HUDEP-2 (cell line): ENCODE measurements at regions not wholly inside any gene's neighbourhood (a gene's known extent, or its start where the extent isn't known, plus 50 kb on each side); places are given as distances from the start of the nearest gene placed in this dataset.

Experiments used
- DNase-seq, 76 experiments: peaks; one replicate each; lab custom pipeline; 2025; ENCODE audit not compliant: unreplicated experiment in 76 of 76; lab: John Stamatoyannopoulos, UW

GRCh38 chr16:26645614-26646013, 421.1 kb upstream of the C16orf82 start:
- DNase-seq = peak in 28 of 76 experiments; percentile 0 to 49 (median 7)

GRCh38 chr16:26647870-26648269, 418.9 kb upstream of the C16orf82 start:
- no peak for DNase-seq

GRCh38 chr16:26648851-26649250, 417.9 kb upstream of the C16orf82 start:
- DNase-seq = no peak

- DNase-seq = no peak
These were observed 417.2 kb upstream of the C16orf82 start for GRCh38 chr16:26649381-26650045.

GRCh38 chr16:26651464-26651863, 415.3 kb upstream of the C16orf82 start:
- DNase-seq = no peak

GRCh38 chr16:26651884-26652283, 414.8 kb upstream of the C16orf82 start:
- DNase-seq = no peak

GRCh38 chr16:26658486-26658885, 408.2 kb upstream of the C16orf82 start:
- DNase-seq = no peak

- DNase-seq = no peak
These were observed 407.8 kb upstream of the C16orf82 start for GRCh38 chr16:26658915-26659314.

- DNase-seq = no peak
These were observed 402.6 kb upstream of the C16orf82 start for GRCh38 chr16:26664086-26664485.

GRCh38 chr16:26665166-26665939, 401.4 kb upstream of the C16orf82 start:
- DNase-seq = no peak

GRCh38 chr16:26666486-26666885, 400.2 kb upstream of the C16orf82 start:
- DNase-seq = no peak

GRCh38 chr16:26667307-26667706, 399.4 kb upstream of the C16orf82 start:
- no peak for DNase-seq

GRCh38 chr16:26668026-26668425, 398.7 kb upstream of the C16orf82 start:
- DNase-seq = no peak

GRCh38 chr16:26672206-26672605, 394.5 kb upstream of the C16orf82 start:
- no peak for DNase-seq

GRCh38 chr16:26673011-26673410, 393.7 kb upstream of the C16orf82 start:
- no peak for DNase-seq

- no peak for DNase-seq
These were observed 386.1 kb upstream of the C16orf82 start for GRCh38 chr16:26680671-26681070.

- no peak for DNase-seq
These were observed 378.6 kb upstream of the C16orf82 start for GRCh38 chr16:26688105-26688504.

- no peak for DNase-seq
These were observed 378.0 kb upstream of the C16orf82 start for GRCh38 chr16:26688699-26689098.

- no peak for DNase-seq
These were observed 374.1 kb upstream of the C16orf82 start for GRCh38 chr16:26692658-26693057.

GRCh38 chr16:26697807-26698206, 368.9 kb upstream of the C16orf82 start:
- no peak for DNase-seq

GRCh38 chr16:26700250-26700649, 366.5 kb upstream of the C16orf82 start:
- no peak for DNase-seq

GRCh38 chr16:26701243-26701886, 365.4 kb upstream of the C16orf82 start:
- DNase-seq = no peak
